ENCODE measurements at regions not wholly inside any gene's neighbourhood (a gene's known extent, or its start where the extent isn't known, plus 50 kb on each side); places are given as distances from the start of the nearest gene placed in this dataset.
"Not testable (repeated sequence)": the region's sequence is repeated elsewhere in the genome, so short reads cannot be mapped to it uniquely, and the experiment has no call there.

GRCh38 chr7:65177041-65177440 lies 170.6 kb upstream of the ERV3-1 start:
- not testable (repeated sequence) for TF ChIP-seq POLR2A, POLR2AphosphoS5 (IDR thresholded peaks at IDR 0.05)
- TF ChIP-seq, protein P1, sequence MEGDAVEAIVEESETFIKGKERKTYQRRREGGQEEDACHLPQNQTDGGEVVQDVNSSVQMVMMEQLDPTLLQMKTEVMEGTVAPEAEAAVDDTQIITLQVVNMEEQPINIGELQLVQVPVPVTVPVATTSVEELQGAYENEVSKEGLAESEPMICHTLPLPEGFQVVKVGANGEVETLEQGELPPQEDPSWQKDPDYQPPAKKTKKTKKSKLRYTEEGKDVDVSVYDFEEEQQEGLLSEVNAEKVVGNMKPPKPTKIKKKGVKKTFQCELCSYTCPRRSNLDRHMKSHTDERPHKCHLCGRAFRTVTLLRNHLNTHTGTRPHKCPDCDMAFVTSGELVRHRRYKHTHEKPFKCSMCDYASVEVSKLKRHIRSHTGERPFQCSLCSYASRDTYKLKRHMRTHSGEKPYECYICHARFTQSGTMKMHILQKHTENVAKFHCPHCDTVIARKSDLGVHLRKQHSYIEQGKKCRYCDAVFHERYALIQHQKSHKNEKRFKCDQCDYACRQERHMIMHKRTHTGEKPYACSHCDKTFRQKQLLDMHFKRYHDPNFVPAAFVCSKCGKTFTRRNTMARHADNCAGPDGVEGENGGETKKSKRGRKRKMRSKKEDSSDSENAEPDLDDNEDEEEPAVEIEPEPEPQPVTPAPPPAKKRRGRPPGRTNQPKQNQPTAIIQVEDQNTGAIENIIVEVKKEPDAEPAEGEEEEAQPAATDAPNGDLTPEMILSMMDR (IDR thresholded peaks at IDR 0.05), result not testable (repeated sequence)

Data from prostate gland (tissue), 2 donors.